OCI-LY1 (cell line): ENCODE measurements at regions not wholly inside any gene's neighbourhood (a gene's known extent, or its start where the extent isn't known, plus 50 kb on each side); places are given as distances from the start of the nearest gene placed in this dataset.

Experiments
- CTCF ChIP-seq: fragments of 200-600 bp; sonication (generic), shearing (Covaris generic); IDR thresholded peaks from 2 replicates; pipeline ENCODE4 v1.5.1; 2017; ENCODE audit warnings: mild to moderate bottlenecking, antibody characterized with exemption, low read length, moderate library complexity, mixed read lengths
- EZH2 ChIP-seq: fragments of 200-600 bp; sonication (generic), shearing (Covaris generic); IDR thresholded peaks from 2 replicates; pipeline ENCODE4 v1.8.0; 2017; ENCODE audit warnings: borderline replicate concordance, mixed run types, mild to moderate bottlenecking, antibody characterized with exemption, low read length, moderate library complexity, mixed read lengths

GRCh38 chr6:9403736-9404135 lies 968.4 kb upstream of the SLC35B3 start:
- TF ChIP-seq CTCF (no peak), EZH2 (no peak)
